ENCODE measurements at regions not wholly inside any gene's neighbourhood (a gene's known extent, or its start where the extent isn't known, plus 50 kb on each side); places are given as distances from the start of the nearest gene placed in this dataset.
"Not testable (repeated sequence)": the region's sequence is repeated elsewhere in the genome, so short reads cannot be mapped to it uniquely, and the experiment has no call there.

DNA sequence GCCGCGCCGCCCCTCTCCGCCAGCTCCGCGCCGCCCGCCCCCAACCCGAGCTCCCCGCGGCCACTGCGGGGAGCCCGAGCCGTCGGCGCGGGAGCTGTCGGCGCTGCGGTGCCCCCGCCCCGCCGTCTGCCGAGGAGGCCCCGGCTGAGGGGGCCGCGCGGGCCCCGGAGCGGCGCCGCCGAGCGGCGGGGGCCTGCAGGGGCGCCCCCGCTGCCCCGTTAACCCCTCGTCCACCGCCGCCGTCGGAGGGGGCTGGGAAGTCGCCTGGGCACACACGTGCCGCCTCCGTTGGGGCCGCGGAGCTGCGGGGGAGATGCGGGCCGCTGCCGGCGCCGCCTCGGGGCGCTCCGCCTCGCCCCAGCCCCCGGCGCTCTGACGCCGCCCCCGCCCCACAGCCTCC, 115.4 kb downstream of the CRLF3 start:
- WGBS, 3 donors: 0 to 2% (median 0%) methylated on average over 3 to 60 of the region's 64 CpGs
- H3K4me1 ChIP-seq (ENCODE audit: insufficient read depth); H3K36me3 ChIP-seq; intact Hi-C loops (cut with DNase I); H3K9me3 ChIP-seq; H3K27me3 ChIP-seq: not testable (repeated sequence)
- peak in 4 of 5 donors; percentile 33 to 63 (median 59) for DNase-seq
- peak overlapping the region in 1 of 2 donors; percentile 47 for H3K27ac ChIP-seq
- H3K4me3 ChIP-seq: peak overlapping the region; percentile 77

DNA sequence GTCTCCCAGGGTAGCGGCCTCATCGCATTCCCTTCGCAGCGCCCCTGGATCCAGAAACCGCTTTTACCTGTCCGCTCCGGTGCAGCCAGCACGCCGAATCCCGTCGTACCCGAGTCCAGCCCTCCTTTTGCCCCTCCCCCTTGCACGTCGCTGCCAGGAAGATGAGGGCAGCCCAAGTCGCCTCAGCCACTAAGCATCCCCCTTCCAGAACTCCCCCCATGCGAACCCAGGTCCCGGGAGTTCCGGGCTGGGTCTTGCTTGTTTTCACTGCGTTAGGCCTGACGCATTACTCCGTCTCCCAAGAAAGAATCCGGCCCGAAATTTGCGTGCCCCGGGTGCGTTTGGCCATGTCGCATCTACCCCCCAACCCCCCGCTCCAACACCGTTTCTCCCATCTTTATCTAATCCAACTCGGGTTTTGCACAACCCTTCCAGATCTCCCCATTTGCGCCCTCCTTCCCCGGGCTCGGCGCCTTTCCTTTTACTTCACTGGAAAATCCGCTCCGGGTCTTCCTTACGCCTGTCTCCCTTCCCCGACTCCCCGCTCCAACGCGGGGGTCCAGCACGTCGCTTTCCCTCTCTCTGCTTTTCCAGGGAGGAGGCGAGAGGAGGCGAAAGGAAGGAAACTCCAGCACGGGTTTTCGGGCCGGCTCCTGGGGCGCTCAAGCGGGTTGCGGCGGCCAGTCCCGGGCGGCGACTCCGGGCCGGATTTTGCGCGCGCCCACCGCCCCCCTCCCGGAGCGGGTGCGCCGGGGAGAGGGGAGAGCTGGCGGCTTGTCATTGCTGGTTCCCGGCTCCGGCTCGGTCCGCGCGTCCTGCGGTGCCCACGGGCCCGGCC, 116.0 kb downstream of the CRLF3 start:
- TF ChIP-seq POLR2A (IDR thresholded peaks at IDR 0.05): peak; percentile 67
- TF ChIP-seq, protein P1, sequence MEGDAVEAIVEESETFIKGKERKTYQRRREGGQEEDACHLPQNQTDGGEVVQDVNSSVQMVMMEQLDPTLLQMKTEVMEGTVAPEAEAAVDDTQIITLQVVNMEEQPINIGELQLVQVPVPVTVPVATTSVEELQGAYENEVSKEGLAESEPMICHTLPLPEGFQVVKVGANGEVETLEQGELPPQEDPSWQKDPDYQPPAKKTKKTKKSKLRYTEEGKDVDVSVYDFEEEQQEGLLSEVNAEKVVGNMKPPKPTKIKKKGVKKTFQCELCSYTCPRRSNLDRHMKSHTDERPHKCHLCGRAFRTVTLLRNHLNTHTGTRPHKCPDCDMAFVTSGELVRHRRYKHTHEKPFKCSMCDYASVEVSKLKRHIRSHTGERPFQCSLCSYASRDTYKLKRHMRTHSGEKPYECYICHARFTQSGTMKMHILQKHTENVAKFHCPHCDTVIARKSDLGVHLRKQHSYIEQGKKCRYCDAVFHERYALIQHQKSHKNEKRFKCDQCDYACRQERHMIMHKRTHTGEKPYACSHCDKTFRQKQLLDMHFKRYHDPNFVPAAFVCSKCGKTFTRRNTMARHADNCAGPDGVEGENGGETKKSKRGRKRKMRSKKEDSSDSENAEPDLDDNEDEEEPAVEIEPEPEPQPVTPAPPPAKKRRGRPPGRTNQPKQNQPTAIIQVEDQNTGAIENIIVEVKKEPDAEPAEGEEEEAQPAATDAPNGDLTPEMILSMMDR (IDR thresholded peaks at IDR 0.05): peak in 2 of 3 donors; percentile 13 to 31
- 0 to 1% (median 0%) methylated on average over 62 to 73 of the region's 75 CpGs for WGBS, 3 donors
- H3K27me3 ChIP-seq; H3K4me1 ChIP-seq (ENCODE audit: insufficient read depth); H3K36me3 ChIP-seq; intact Hi-C loops (cut with DNase I); H3K9me3 ChIP-seq: not testable (repeated sequence)
- Histone ChIP-seq H3K27ac (peak overlapping the region; percentile 9 to 47), H3K4me3 (peak overlapping the region; percentile 77)
- DNase-seq: peak; percentile 85 to 91 (median 90)

DNA sequence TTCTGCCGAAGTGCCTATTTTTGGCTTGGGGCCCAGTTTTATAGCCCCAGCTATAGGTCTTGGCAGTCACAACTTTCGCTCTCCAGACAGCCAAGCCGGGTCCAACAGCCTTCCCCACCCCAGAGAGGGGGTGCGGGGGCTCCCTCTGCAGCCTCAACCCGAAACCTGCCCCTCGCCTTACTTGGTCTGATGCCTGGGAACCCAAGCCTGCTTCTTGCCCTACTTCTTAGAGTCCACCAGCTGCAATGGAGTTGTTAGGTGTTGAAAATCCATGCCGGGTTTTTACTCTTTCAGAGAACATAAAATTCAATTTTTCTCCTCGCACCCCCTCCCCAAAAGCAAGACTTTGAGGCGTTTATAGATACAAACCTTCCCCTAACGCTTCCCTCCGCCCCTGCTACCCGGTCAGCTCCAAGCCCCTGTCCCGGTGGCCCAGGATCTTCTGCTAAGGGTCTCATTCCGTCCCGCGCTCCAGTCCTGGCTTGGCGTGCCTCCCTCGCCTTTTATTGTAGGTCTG, 116.7 kb downstream of the CRLF3 start:
- H3K27me3 ChIP-seq; intact Hi-C loops (cut with DNase I); H3K36me3 ChIP-seq; H3K9me3 ChIP-seq; H3K4me1 ChIP-seq (ENCODE audit: insufficient read depth): not testable (repeated sequence)
- Histone ChIP-seq H3K27ac (peak overlapping the region in 1 of 2 donors; percentile 47), H3K4me3 (peak overlapping the region; percentile 77)
- WGBS, 3 donors: 1 to 3% (median 1%) methylated on average over 18 of the region's 18 CpGs
- peak in 1 of 5 donors; percentile 49 for DNase-seq

DNA sequence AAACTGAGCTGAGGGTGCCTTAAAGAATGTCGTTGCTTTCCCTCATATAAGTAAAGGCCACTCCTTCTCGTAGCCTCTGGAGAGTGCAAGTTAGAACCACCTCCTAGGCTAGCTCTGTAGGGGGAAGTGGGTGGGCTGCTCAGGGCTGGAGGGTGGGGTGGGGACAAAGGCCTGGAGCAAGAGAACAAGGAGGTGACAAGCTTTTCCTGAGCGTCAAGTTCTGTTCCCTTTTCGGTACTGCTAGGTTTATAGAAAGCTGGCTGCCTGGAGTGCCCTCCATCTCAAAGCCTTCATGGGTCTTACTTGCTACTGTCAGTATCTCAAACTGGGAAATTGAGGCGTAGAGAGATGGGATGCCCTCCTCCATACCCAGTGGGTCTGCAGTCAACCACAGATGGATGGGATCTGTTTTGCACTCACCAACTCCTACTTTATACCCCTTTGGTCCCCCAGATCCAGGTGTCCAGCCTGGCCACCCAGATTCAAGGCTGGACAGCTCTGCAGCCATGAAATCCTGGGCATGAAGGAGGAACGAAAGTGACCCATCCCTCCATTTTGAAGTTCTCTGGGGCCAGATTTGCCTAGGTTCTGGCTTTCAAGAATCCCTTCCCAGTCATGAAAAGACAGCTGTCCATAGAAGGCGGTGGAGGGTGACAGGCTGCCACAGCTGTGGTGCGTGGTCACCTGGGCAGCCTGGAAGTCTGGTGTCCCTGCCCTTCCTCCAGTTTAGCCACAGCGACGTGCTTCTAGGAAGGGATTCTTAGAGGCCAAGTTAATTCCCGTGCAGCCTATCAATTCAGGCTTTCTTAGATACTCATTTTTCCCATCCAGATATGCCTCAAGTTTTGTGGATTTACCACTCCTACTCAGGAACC, 117.8 kb downstream of the CRLF3 start:
- H3K27ac ChIP-seq; H3K27me3 ChIP-seq; intact Hi-C loops (cut with DNase I); H3K4me1 ChIP-seq (ENCODE audit: insufficient read depth); H3K36me3 ChIP-seq; DNase-seq; H3K9me3 ChIP-seq; H3K4me3 ChIP-seq: not testable (repeated sequence)
- 38 to 54% (median 44%) methylated on average over 11 of the region's 11 CpGs for WGBS, 3 donors

DNA sequence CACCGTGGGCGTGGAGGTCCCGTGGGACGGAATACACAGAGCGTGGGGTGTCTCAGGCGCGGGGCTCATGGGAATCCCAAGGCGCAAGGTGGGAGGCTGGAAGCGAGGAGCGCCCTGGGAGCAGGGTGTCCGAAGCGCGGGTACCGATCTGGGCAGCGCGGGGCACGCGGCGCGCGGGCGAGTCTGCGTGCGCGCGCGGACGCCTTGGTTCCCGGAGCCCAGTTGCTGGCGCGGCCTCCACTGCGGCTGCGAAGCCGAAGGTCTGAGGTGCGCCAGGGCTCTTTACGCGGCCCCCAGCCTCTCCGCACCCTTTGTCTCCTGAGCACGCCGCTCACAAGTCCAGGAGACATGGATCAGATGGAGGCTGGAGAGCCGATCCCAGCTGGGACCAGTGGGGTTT, 118.5 kb downstream of the CRLF3 start:
- not testable (repeated sequence) for H3K4me3 ChIP-seq, H3K27me3 ChIP-seq

DNA sequence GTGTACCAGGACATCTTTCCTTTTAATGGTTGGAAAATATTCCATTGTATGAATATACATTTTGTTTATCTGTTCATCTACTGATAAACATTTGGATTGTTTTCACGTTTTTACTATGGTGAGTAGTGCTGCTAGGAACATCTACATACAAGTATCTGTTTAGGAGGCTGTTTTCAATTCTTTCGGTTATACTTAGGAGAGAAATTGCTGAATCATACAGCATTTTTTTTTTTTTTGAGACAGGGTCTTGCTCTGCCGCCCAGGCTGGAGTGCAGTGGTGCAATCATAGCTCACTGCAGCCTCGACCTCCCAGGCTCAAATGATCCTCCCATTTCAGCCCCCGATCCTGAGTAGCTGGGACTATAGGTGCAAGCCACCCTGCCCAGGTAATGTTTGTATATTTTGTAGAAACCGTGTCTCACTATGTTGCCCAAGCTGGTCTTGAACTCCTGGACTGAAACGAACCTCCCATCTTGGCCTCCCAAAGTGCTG, 122.9 kb downstream of the CRLF3 start:
- Histone ChIP-seq H3K27ac (no peak overlapping the region), H3K27me3 (no peaks in the 10 kb centered on the region), H3K9me3 (no peaks in the 10 kb centered on the region), H3K4me3 (no peak overlapping the region), H3K36me3 (no peaks in the 10 kb centered on the region), H3K4me1 (ENCODE audit: insufficient read depth) (no peaks in the 10 kb centered on the region)
- WGBS, 3 donors: 48 to 63% (median 62%) methylated on average over 7 of the region's 7 CpGs
- TF ChIP-seq EP300 (IDR thresholded peaks at IDR 0.05): no peak
- TF ChIP-seq, protein P1 (IDR thresholded peaks at IDR 0.05): no peak
- TF ChIP-seq POLR2A (IDR thresholded peaks at IDR 0.05): no peak
- intact Hi-C loops (cut with DNase I): no loop called here
- DNase-seq: no peak

More for the DNA sequence above, 118.5 kb downstream of the CRLF3 start:
- 1 to 3% (median 1%) methylated on average over 19 to 41 of the region's 41 CpGs for WGBS, 3 donors
- H3K9me3 ChIP-seq; intact Hi-C loops (cut with DNase I); H3K4me1 ChIP-seq (ENCODE audit: insufficient read depth); H3K27ac ChIP-seq; H3K36me3 ChIP-seq; DNase-seq: not testable (repeated sequence)

DNA sequence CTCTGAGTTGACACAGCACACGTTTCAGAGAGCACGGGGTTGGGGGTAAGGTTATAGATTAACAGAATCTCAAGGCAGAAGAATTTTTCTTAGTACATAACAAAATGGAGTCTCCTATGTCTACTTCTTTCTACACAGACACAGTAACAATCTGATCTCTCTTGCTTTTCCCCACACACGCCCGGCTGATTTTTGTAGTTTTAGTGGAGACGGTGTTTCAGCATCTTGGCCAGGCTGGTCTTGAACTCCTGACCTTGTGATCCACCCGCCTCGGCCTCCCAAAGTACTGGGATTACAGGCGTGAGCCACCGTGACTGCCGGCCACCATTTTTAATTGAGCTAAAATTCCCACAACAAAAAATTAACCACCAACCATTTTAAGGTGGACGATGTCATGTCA, 123.7 kb downstream of the CRLF3 start:
- H3K27me3 ChIP-seq; H3K36me3 ChIP-seq; H3K4me3 ChIP-seq; H3K9me3 ChIP-seq; H3K4me1 ChIP-seq (ENCODE audit: insufficient read depth); intact Hi-C loops (cut with DNase I); DNase-seq; H3K27ac ChIP-seq: not testable (repeated sequence)
- WGBS, 3 donors: 43 to 63% (median 61%) methylated on average over 9 of the region's 11 CpGs

All from ovary (tissue), 7 donors.